ENCODE measurements at regions not wholly inside any gene's neighbourhood (a gene's known extent, or its start where the extent isn't known, plus 50 kb on each side); places are given as distances from the start of the nearest gene placed in this dataset.

DNA sequence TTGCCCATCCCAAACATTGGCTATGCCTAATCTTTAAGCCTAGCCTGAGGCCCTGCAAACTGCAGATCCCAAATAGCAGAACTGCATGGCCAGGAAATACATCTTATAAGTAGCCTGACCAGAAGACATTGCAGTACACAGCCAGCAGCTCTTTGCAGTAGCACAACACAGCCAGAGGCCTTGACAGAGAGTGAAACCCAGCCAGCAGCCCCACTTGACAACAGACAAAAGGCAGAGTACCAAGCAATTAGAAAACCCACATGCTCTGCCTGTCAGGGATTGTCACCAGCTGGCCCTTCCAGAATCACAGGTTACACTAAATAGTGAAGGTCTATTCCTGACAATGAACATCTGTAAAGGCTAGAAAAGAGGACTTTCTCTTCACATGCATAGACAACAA, 242.8 kb upstream of the TMEM72 start:
- no peak overlapping the region for H3K4me3 ChIP-seq (ENCODE audit: low read depth, low read length)
- TF ChIP-seq, protein P1, sequence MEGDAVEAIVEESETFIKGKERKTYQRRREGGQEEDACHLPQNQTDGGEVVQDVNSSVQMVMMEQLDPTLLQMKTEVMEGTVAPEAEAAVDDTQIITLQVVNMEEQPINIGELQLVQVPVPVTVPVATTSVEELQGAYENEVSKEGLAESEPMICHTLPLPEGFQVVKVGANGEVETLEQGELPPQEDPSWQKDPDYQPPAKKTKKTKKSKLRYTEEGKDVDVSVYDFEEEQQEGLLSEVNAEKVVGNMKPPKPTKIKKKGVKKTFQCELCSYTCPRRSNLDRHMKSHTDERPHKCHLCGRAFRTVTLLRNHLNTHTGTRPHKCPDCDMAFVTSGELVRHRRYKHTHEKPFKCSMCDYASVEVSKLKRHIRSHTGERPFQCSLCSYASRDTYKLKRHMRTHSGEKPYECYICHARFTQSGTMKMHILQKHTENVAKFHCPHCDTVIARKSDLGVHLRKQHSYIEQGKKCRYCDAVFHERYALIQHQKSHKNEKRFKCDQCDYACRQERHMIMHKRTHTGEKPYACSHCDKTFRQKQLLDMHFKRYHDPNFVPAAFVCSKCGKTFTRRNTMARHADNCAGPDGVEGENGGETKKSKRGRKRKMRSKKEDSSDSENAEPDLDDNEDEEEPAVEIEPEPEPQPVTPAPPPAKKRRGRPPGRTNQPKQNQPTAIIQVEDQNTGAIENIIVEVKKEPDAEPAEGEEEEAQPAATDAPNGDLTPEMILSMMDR (conservative IDR thresholded peaks at IDR 0.05; ENCODE audit: low read depth, low read length): no peak
- DNase-seq (ENCODE audit: low read depth): no peak

DNA sequence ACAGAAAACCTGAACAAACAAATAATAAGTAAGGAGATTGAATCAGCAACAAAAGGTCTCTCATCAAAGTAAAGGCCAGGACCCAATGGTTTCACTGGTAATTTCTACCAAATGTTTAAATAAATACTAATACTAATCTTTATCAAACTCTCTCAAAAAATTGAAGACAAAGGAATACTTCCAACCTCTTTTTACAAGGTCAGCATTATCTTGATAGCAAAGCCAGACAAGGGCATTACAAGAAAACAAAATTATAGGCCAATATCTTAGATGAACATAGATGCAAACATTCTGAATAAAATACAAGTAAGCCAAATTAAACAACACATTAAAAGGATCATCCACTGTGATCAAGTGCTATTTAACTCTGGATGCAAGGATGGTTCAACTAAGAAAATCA, 239.8 kb upstream of the TMEM72 start:
- TF ChIP-seq, protein P1 (conservative IDR thresholded peaks at IDR 0.05; ENCODE audit: low read depth, low read length): no peak

DNA sequence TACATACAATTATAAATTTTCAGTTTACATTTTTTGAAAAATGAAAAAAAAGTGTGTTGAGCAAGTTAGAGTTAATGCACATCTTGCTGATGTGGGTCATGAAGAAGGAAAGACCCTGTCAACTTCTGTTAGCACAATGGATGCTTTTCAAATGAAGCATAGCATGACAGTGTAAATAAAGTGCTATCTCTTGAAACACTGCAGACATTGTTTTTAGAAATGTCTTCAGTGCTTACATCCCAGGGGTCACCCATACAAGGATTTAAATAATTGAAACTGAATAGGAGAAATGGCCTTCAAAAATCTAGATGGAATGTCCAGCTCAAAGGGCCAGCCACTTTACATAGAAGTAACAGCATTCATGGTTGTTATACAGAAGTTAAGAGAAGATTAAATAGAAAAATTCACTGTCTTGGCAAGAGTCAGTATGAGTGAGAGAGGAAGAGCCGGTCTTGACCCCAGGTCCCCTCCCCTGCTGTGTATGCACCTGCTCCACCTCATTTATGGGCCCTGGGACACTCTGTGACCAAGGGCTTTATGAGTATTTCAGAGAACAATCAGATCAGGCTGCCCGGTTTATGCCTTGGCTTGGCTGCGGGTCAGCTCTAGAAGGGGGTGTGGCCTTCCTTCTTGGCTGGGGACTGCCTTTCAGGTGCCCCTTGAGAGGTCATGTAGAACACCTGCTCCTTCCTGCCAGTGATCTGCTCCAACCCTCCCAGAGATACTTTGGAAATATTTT, 237.7 kb upstream of the TMEM72 start:
- no peak overlapping the region for H3K4me3 ChIP-seq (ENCODE audit: low read depth, low read length)
- TF ChIP-seq, protein P1 (conservative IDR thresholded peaks at IDR 0.05; ENCODE audit: low read depth, low read length): no peak
- DNase-seq (ENCODE audit: low read depth): no peak

More for the DNA sequence above, 239.8 kb upstream of the TMEM72 start:
- no peak for DNase-seq (ENCODE audit: low read depth)
- no peak overlapping the region for H3K4me3 ChIP-seq (ENCODE audit: low read depth, low read length)

GRCh38 chr10:44674536-44675386, 236.4 kb upstream of the TMEM72 start:
- TF ChIP-seq, protein P1 (conservative IDR thresholded peaks at IDR 0.05; ENCODE audit: low read depth, low read length): no peak
- DNase-seq (ENCODE audit: low read depth): no peak
- no peak overlapping the region for H3K4me3 ChIP-seq (ENCODE audit: low read depth, low read length)

- TF ChIP-seq, protein P1 (conservative IDR thresholded peaks at IDR 0.05; ENCODE audit: low read depth, low read length): no peak
- H3K4me3 ChIP-seq (ENCODE audit: low read depth, low read length): no peak overlapping the region
- DNase-seq (ENCODE audit: low read depth): no peak
These were observed 235.7 kb upstream of the TMEM72 start for GRCh38 chr10:44675387-44675874.

- TF ChIP-seq, protein P1 (conservative IDR thresholded peaks at IDR 0.05; ENCODE audit: low read depth, low read length): no peak
- no peak overlapping the region for H3K4me3 ChIP-seq (ENCODE audit: low read depth, low read length)
- no peak for DNase-seq (ENCODE audit: low read depth)
These were observed 230.4 kb upstream of the TMEM72 start for GRCh38 chr10:44680764-44681163.
